Liver (tissue), 8 donors: ENCODE measurements at regions not wholly inside any gene's neighbourhood (a gene's known extent, or its start where the extent isn't known, plus 50 kb on each side); places are given as distances from the start of the nearest gene placed in this dataset.

ENCODE experiments used
- DNase-seq: peaks from one replicate; pipeline ENCODE4 v3.0.0-alpha.2; 2017; ENCODE audit warnings: low spot score
- H3K27ac ChIP-seq, 2 donors: one replicate each; pipeline ENCODE4 v1.7.0; 2013; ENCODE audit warnings: inconsistent platforms in 2 of 2, low read length in 2 of 2, control low read depth in 1 of 2, low read depth in 1 of 2, mild to moderate bottlenecking in 1 of 2
- H3K27me3 ChIP-seq, 4 donors: one replicate each; pipeline versions ENCODE4 v1.6.1 to v1.7.0; 2013; ENCODE audit warnings: low read length in 3 of 4, inconsistent platforms in 1 of 4, mild to moderate bottlenecking in 1 of 4, moderate library complexity in 1 of 4; ENCODE audit not compliant: control insufficient read depth in 4 of 4, insufficient read depth in 4 of 4
- H3K36me3 ChIP-seq, 4 donors: one replicate each; pipeline versions ENCODE4 v1.6.1 to v1.7.0; 2013; ENCODE audit warnings: low read length in 3 of 4, mild to moderate bottlenecking in 3 of 4, low read depth in 1 of 4, moderate library complexity in 1 of 4; ENCODE audit not compliant: control insufficient read depth in 4 of 4, insufficient read depth in 3 of 4
- H3K4me1 ChIP-seq, 4 donors: one replicate each; pipeline versions ENCODE4 v1.6.1 to v1.7.0; 2013; ENCODE audit warnings: low read length in 3 of 4, mild to moderate bottlenecking in 3 of 4, moderate library complexity in 1 of 4; ENCODE audit not compliant: control insufficient read depth in 4 of 4, insufficient read depth in 4 of 4
- H3K4me3 ChIP-seq, 3 donors: one replicate each; pipeline versions ENCODE4 v1.6.1 to v1.7.0; 2013; ENCODE audit warnings: low read length in 3 of 3, control low read depth in 1 of 3, low read depth in 1 of 3, mild to moderate bottlenecking in 1 of 3
- H3K9ac ChIP-seq, 2 donors: one replicate each; pipeline ENCODE4 v1.7.0; 2013; ENCODE audit warnings: low read length in 2 of 2, mild to moderate bottlenecking in 2 of 2, moderate library complexity in 2 of 2, control low read depth in 1 of 2, low read depth in 1 of 2
- H3K9me3 ChIP-seq, 4 donors: one replicate each; pipeline versions ENCODE4 v1.6.1 to v1.7.0; 2013; ENCODE audit warnings: low read length in 3 of 4; ENCODE audit not compliant: control insufficient read depth in 4 of 4
- ATF3 ChIP-seq: IDR thresholded peaks from 2 replicates; pipeline ENCODE4 v1.6.1; 2016; ENCODE audit warnings: antibody characterized with exemption
- CTCF ChIP-seq: fragments of 150-350 bp; IDR thresholded peaks from 2 replicates; pipeline ENCODE4 v1.5.1; 2017; ENCODE audit warnings: improper control_type of control experiment, low read depth, low read length; ENCODE audit not compliant: missing input control
- EGR1 ChIP-seq, 2 donors: IDR thresholded peaks; 2 replicates each; pipeline ENCODE4 v1.6.1; 2016 to 2018; ENCODE audit warnings: antibody characterized with exemption in 2 of 2, low read depth in 2 of 2
- FOXA1 ChIP-seq: IDR thresholded peaks from 2 replicates; pipeline ENCODE4 v1.6.1; 2016; ENCODE audit warnings: antibody characterized with exemption
- GABPA ChIP-seq, 2 donors: IDR thresholded peaks in 1 of 2; conservative IDR thresholded peaks in 1 of 2; 2 replicates each; pipeline ENCODE4 v1.6.1; 2016; ENCODE audit warnings: antibody characterized with exemption in 2 of 2, mild to moderate bottlenecking in 1 of 2, moderate library complexity in 1 of 2
- MAX ChIP-seq: IDR thresholded peaks from 2 replicates; pipeline ENCODE4 v1.6.1; 2016; ENCODE audit warnings: antibody characterized with exemption
- NR2F2 ChIP-seq: IDR thresholded peaks from 2 replicates; pipeline ENCODE4 v1.6.1; 2016; ENCODE audit warnings: antibody characterized with exemption
- RAD21 ChIP-seq, 2 donors: IDR thresholded peaks; 2 replicates each; pipeline ENCODE4 v1.6.1; 2016; ENCODE audit warnings: antibody characterized with exemption in 2 of 2, mild to moderate bottlenecking in 2 of 2
- REST ChIP-seq: IDR thresholded peaks from 2 replicates; pipeline ENCODE4 v1.6.1; 2016; ENCODE audit warnings: antibody characterized with exemption, mild to moderate bottlenecking
- RXRA ChIP-seq, 2 donors: IDR thresholded peaks; 2 replicates each; pipeline ENCODE4 v1.6.1; 2017 to 2018; ENCODE audit warnings: antibody characterized with exemption in 2 of 2, mild to moderate bottlenecking in 1 of 2
- SP1 ChIP-seq: IDR thresholded peaks from 2 replicates; pipeline ENCODE4 v1.6.1; 2018; ENCODE audit warnings: antibody characterized with exemption, mild to moderate bottlenecking
- TAF1 ChIP-seq: conservative IDR thresholded peaks from 2 replicates; pipeline ENCODE4 v1.6.1; 2016; ENCODE audit warnings: antibody characterized with exemption, mild to moderate bottlenecking
- ZBTB33 ChIP-seq: IDR thresholded peaks from 2 replicates; pipeline ENCODE4 v1.6.1; 2016; ENCODE audit warnings: antibody characterized with exemption
- WGBS: extraction: QIAGEN DNeasy Blood & Tissue Kit; methylation state at CpG from one replicate; pipeline ENCODE4 v1.1.7; 2013; 5-methylcytosine and 5-hydroxymethylcytosine counted together
- donor health status: healthy.
- donor health status: healthy.
- donor health status: healthy.
- donor health status: healthy.
- donor health status: healthy.

- DNase-seq: no peak
- Histone ChIP-seq H3K27ac (no peak overlapping the region), H3K36me3 (no peaks in the 10 kb centered on the region), H3K4me3 (no peak overlapping the region), H3K9me3 (no peaks in the 10 kb centered on the region), H3K4me1 (no peaks in the 10 kb centered on the region), H3K27me3 (no peaks in the 10 kb centered on the region), H3K9ac (no peak overlapping the region)
- WGBS: 62% methylated on average over 1 of the region's 1 CpG
- TF ChIP-seq EGR1 (IDR thresholded peaks at IDR 0.05; ENCODE audit: low read depth in 2 of 2): no peak
- no peak for TF ChIP-seq NR2F2
- TF ChIP-seq RXRA (IDR thresholded peaks at IDR 0.05): no peak
- no peak for TF ChIP-seq ATF3
- no peak for TF ChIP-seq TAF1
- TF ChIP-seq ZBTB33: no peak
- TF ChIP-seq CTCF: no peak
- TF ChIP-seq FOXA1: no peak
- no peak for TF ChIP-seq GABPA (IDR thresholded peaks at IDR 0.05 in 1 of 2, conservative IDR thresholded peaks at IDR 0.05 in 1 of 2)
- TF ChIP-seq RAD21 (IDR thresholded peaks at IDR 0.05): no peak
- TF ChIP-seq SP1: no peak
Observed at GRCh38 chr20:40255365-40255764, 433.7 kb downstream of the MAFB start.

GRCh38 chr20:40254023-40254772 lies 434.8 kb downstream of the MAFB start:
- TF ChIP-seq GABPA (IDR thresholded peaks at IDR 0.05 in 1 of 2, conservative IDR thresholded peaks at IDR 0.05 in 1 of 2) (no peak), RXRA (IDR thresholded peaks at IDR 0.05) (no peak), TAF1 (no peak), REST (no peak), SP1 (no peak), MAX (no peak), NR2F2 (peak; percentile 67), ATF3 (no peak)
- no peaks in the 10 kb centered on the region for H3K4me1 ChIP-seq
- no peak overlapping the region for H3K9ac ChIP-seq
- no peak for DNase-seq
- H3K27me3 ChIP-seq: no peaks in the 10 kb centered on the region
- 71% methylated on average over 6 of the region's 6 CpGs for WGBS
- no peaks in the 10 kb centered on the region for H3K9me3 ChIP-seq
- H3K4me3 ChIP-seq: no peak overlapping the region
- no peaks in the 10 kb centered on the region for H3K36me3 ChIP-seq
- H3K27ac ChIP-seq: no peak overlapping the region
